Memory B cell (primary cell): ENCODE measurements at regions not wholly inside any gene's neighbourhood (a gene's known extent, or its start where the extent isn't known, plus 50 kb on each side); places are given as distances from the start of the nearest gene placed in this dataset.
A peak's percentile ranks its signal among the peaks of the same experiment; 100 is the strongest.

Experiments used
- ATAC-seq: fragments of 150-1000 bp; cut with Tn5 transposase; 2 replicates; pipeline ENCODE4 v1.10.0; 2021; ENCODE audit warnings: low read depth, mild to moderate bottlenecking, moderate library complexity
- DNase-seq, 2 donors: peaks; one replicate each; pipeline ENCODE4 v3.0.0; 2022; ENCODE audit warnings: low spot score in 2 of 2
- H3K27ac Mint-ChIP-seq: one replicate; pipeline ENCODE4 v1.8.0; 2022; ENCODE audit warnings: mild to moderate bottlenecking, moderate library complexity, mixed read lengths
- H3K27me3 Mint-ChIP-seq: one replicate; pipeline ENCODE4 v1.8.0; 2022; ENCODE audit warnings: mixed read lengths
- H3K36me3 Mint-ChIP-seq: one replicate; pipeline ENCODE4 v1.8.0; 2022; ENCODE audit warnings: mild to moderate bottlenecking, mixed read lengths
- H3K4me1 Mint-ChIP-seq: one replicate; pipeline ENCODE4 v1.8.0; 2022; ENCODE audit warnings: mixed read lengths
- H3K4me3 Mint-ChIP-seq: one replicate; pipeline ENCODE4 v1.8.0; 2022; ENCODE audit warnings: mild to moderate bottlenecking, moderate library complexity, mixed read lengths
- H3K9me3 Mint-ChIP-seq: one replicate; pipeline ENCODE4 v1.8.0; 2022; ENCODE audit warnings: mixed read lengths

GRCh38 chr14:22513066-22513812, 75.8 kb downstream of the DAD1 start:
- H3K4me1 Mint-ChIP-seq, result peaks cover 65% of the 10 kb centered on the region
- no peak overlapping the region for H3K4me3 Mint-ChIP-seq
- ATAC-seq (no peak), DNase-seq (no peak)
- no peaks in the 10 kb centered on the region for H3K9me3 Mint-ChIP-seq
- H3K27ac Mint-ChIP-seq, result peak overlapping the region; percentile 69
- H3K36me3 Mint-ChIP-seq, result no peaks in the 10 kb centered on the region
- H3K27me3 Mint-ChIP-seq, result no peaks in the 10 kb centered on the region

- H3K4me1 Mint-ChIP-seq, result peaks cover 57% of the 10 kb centered on the region
- no peaks in the 10 kb centered on the region for H3K36me3 Mint-ChIP-seq
- no peak for DNase-seq
- H3K27ac Mint-ChIP-seq, result peak overlapping the region; percentile 46
- no peaks in the 10 kb centered on the region for H3K27me3 Mint-ChIP-seq
- H3K9me3 Mint-ChIP-seq, result no peaks in the 10 kb centered on the region
- H3K4me3 Mint-ChIP-seq, result peak overlapping the region; percentile 2
- no peak for ATAC-seq
These were observed 76.8 kb downstream of the DAD1 start for GRCh38 chr14:22512106-22512814.

GRCh38 chr14:22510527-22511110, 78.4 kb downstream of the DAD1 start:
- H3K36me3 Mint-ChIP-seq, result no peaks in the 10 kb centered on the region
- ATAC-seq (no peak), DNase-seq (no peak)
- no peaks in the 10 kb centered on the region for H3K9me3 Mint-ChIP-seq
- peaks cover 63% of the 10 kb centered on the region for H3K4me1 Mint-ChIP-seq
- H3K27ac Mint-ChIP-seq, result peak overlapping the region; percentile 88
- peak overlapping the region; percentile 66 for H3K4me3 Mint-ChIP-seq
- H3K27me3 Mint-ChIP-seq, result no peaks in the 10 kb centered on the region

GRCh38 chr14:22509751-22510300, 79.2 kb downstream of the DAD1 start:
- Mint-ChIP-seq H3K4me1 (peaks cover 58% of the 10 kb centered on the region), H3K27ac (peak overlapping the region; percentile 88), H3K36me3 (no peaks in the 10 kb centered on the region), H3K27me3 (no peaks in the 10 kb centered on the region), H3K4me3 (peak overlapping the region; percentile 66), H3K9me3 (no peaks in the 10 kb centered on the region)
- DNase-seq, result no peak
- ATAC-seq, result peak; percentile 21

GRCh38 chr14:22509036-22509709, 79.9 kb downstream of the DAD1 start:
- Mint-ChIP-seq H3K36me3 (no peaks in the 10 kb centered on the region), H3K4me3 (peak overlapping the region; percentile 80), H3K27me3 (no peaks in the 10 kb centered on the region), H3K9me3 (no peaks in the 10 kb centered on the region), H3K4me1 (peaks cover 58% of the 10 kb centered on the region), H3K27ac (peak overlapping the region; percentile 88)
- DNase-seq (no peak), ATAC-seq (no peak)

GRCh38 chr14:22508662-22509035, 80.4 kb downstream of the DAD1 start:
- Mint-ChIP-seq H3K9me3 (no peaks in the 10 kb centered on the region), H3K27ac (peak overlapping the region; percentile 76), H3K4me3 (peak overlapping the region; percentile 80), H3K4me1 (peaks cover 60% of the 10 kb centered on the region), H3K27me3 (no peaks in the 10 kb centered on the region), H3K36me3 (peaks cover 2% of the 10 kb centered on the region)
- ATAC-seq (no peak), DNase-seq (no peak)

GRCh38 chr14:22508150-22508457, 80.9 kb downstream of the DAD1 start:
- Mint-ChIP-seq H3K36me3 (peaks cover 2% of the 10 kb centered on the region), H3K9me3 (no peaks in the 10 kb centered on the region), H3K27ac (peak overlapping the region; percentile 76), H3K4me3 (peak overlapping the region; percentile 80), H3K4me1 (peaks cover 57% of the 10 kb centered on the region), H3K27me3 (no peaks in the 10 kb centered on the region)
- DNase-seq (no peak), ATAC-seq (peak; percentile 70)

GRCh38 chr14:22506778-22507351, 82.2 kb downstream of the DAD1 start:
- ATAC-seq, result no peak
- peak overlapping the region; percentile 76 for H3K27ac Mint-ChIP-seq
- peaks cover 2% of the 10 kb centered on the region for H3K36me3 Mint-ChIP-seq
- no peak for DNase-seq
- H3K4me3 Mint-ChIP-seq, result peak overlapping the region; percentile 0
- no peaks in the 10 kb centered on the region for H3K9me3 Mint-ChIP-seq
- H3K27me3 Mint-ChIP-seq, result no peaks in the 10 kb centered on the region
- peaks cover 54% of the 10 kb centered on the region for H3K4me1 Mint-ChIP-seq

GRCh38 chr14:22506378-22506710, 82.7 kb downstream of the DAD1 start:
- Mint-ChIP-seq H3K27me3 (no peaks in the 10 kb centered on the region), H3K4me3 (peak overlapping the region; percentile 47), H3K4me1 (peaks cover 52% of the 10 kb centered on the region), H3K9me3 (no peaks in the 10 kb centered on the region), H3K36me3 (peaks cover 2% of the 10 kb centered on the region), H3K27ac (peak overlapping the region; percentile 76)
- DNase-seq (no peak), ATAC-seq (no peak)

GRCh38 chr14:22505697-22506377, 83.2 kb downstream of the DAD1 start:
- ATAC-seq, result peak; percentile 13
- DNase-seq, result no peak
- Mint-ChIP-seq H3K36me3 (peaks cover 2% of the 10 kb centered on the region), H3K27me3 (no peaks in the 10 kb centered on the region), H3K27ac (peak overlapping the region; percentile 76), H3K9me3 (no peaks in the 10 kb centered on the region), H3K4me1 (peaks cover 51% of the 10 kb centered on the region), H3K4me3 (peak overlapping the region; percentile 47)

GRCh38 chr14:22505309-22505696, 83.7 kb downstream of the DAD1 start:
- Mint-ChIP-seq H3K36me3 (peaks cover 2% of the 10 kb centered on the region), H3K27ac (peak overlapping the region; percentile 76), H3K27me3 (no peaks in the 10 kb centered on the region), H3K4me1 (peaks cover 49% of the 10 kb centered on the region), H3K9me3 (no peaks in the 10 kb centered on the region), H3K4me3 (peak overlapping the region; percentile 24)
- DNase-seq, result no peak
- ATAC-seq, result no peak

GRCh38 chr14:22502551-22502950, 86.5 kb downstream of the DAD1 start:
- Mint-ChIP-seq H3K9me3 (no peaks in the 10 kb centered on the region), H3K4me1 (peaks cover 36% of the 10 kb centered on the region), H3K4me3 (no peak overlapping the region), H3K36me3 (peaks cover 2% of the 10 kb centered on the region), H3K27ac (peak overlapping the region; percentile 39), H3K27me3 (no peaks in the 10 kb centered on the region)
- DNase-seq (no peak), ATAC-seq (no peak)

GRCh38 chr14:22502007-22502406, 87.0 kb downstream of the DAD1 start:
- DNase-seq (no peak), ATAC-seq (no peak)
- H3K36me3 Mint-ChIP-seq, result peaks cover 2% of the 10 kb centered on the region
- no peak overlapping the region for H3K4me3 Mint-ChIP-seq
- no peaks in the 10 kb centered on the region for H3K27me3 Mint-ChIP-seq
- no peaks in the 10 kb centered on the region for H3K9me3 Mint-ChIP-seq
- H3K4me1 Mint-ChIP-seq, result peaks cover 38% of the 10 kb centered on the region
- H3K27ac Mint-ChIP-seq, result peak overlapping the region; percentile 39
